Psoas muscle (tissue), 7 donors: ENCODE measurements at regions not wholly inside any gene's neighbourhood (a gene's known extent, or its start where the extent isn't known, plus 50 kb on each side); places are given as distances from the start of the nearest gene placed in this dataset.

Experiments used
- ATAC-seq, 4 donors: fragments of 200-7000 bp; cut with Tn5 transposase; one replicate each; pipeline ENCODE4 v1.9.1; 2020; ENCODE audit warnings: moderate library complexity in 3 of 4, mild to moderate bottlenecking in 2 of 4
- DNase-seq, 2 donors: peaks; one replicate each; pipeline ENCODE4 v3.0.0-alpha.2; 2020
- H3K27ac ChIP-seq: fragments of 200-600 bp; one replicate; pipeline ENCODE4 v1.8.0; 2022
- H3K27me3 ChIP-seq, 3 donors: fragments of 200-600 bp in 1 of 3; one replicate each; pipeline versions ENCODE4 v1.6.1 to v1.8.0; 2013 to 2022; ENCODE audit warnings: low read length in 2 of 3, mild to moderate bottlenecking in 2 of 3, moderate library complexity in 1 of 3; ENCODE audit not compliant: insufficient read depth in 3 of 3
- H3K36me3 ChIP-seq, 2 donors: fragments of 200-600 bp in 1 of 2; one replicate each; pipeline versions ENCODE4 v1.6.1 to v1.8.0; 2013 to 2022; ENCODE audit warnings: low read depth in 1 of 2, mild to moderate bottlenecking in 1 of 2, moderate library complexity in 1 of 2; ENCODE audit not compliant: insufficient read depth in 1 of 2
- H3K4me1 ChIP-seq: fragments of 200-600 bp; one replicate; pipeline ENCODE4 v1.8.0; 2022
- H3K4me3 ChIP-seq: fragments of 200-600 bp; one replicate; pipeline ENCODE4 v1.8.0; 2022; ENCODE audit warnings: mild to moderate bottlenecking
- H3K9me3 ChIP-seq: fragments of 200-600 bp; one replicate; pipeline ENCODE4 v1.8.0; 2022
- CTCF ChIP-seq: fragments of 200-600 bp; IDR thresholded peaks from one replicate; pipeline ENCODE4 v1.8.0; 2022; ENCODE audit warnings: antibody characterized with exemption
- WGBS, 3 donors: extraction: QIAGEN DNeasy Blood & Tissue Kit; methylation state at CpG; one replicate each; pipeline versions ENCODE4 v1.1.6 to v1.1.7; 2013; 5-methylcytosine and 5-hydroxymethylcytosine counted together
- intact Hi-C, 2 donors: fragments of 100-400 bp; cut with DNase I; formaldehyde crosslinking; loops; one replicate each; pipeline versions ENCODE4 v1.11.0 to v1.14.2; 2022
- donor health status: healthy with polysubstance abuse.
- donor health status: DM: no; HTN: no; CAD: no; lungs with moderate emphysema.
- donor health status: Bipolar disorder and iron deficiency.
- donor health status: healthy.
- donor health status: DM: yes; HTN: yes; CAD: no.
- donor health status: DM: no; HTN: no; CAD: no.
- donor health status: DM: yes; HTN: yes; CAD: no.

GRCh38 chr13:69585656-69586055 lies 522.0 kb upstream of the ATXN8OS start:
- TF ChIP-seq CTCF: no peak
- 61 to 81% (median 78%) methylated on average over 1 of the region's 1 CpG for WGBS, 3 donors
- no peaks in the 10 kb centered on the region for H3K9me3 ChIP-seq
- H3K27ac ChIP-seq: no peak overlapping the region
- no peak overlapping the region for H3K4me3 ChIP-seq
- no peaks in the 10 kb centered on the region for H3K4me1 ChIP-seq
- no peaks in the 10 kb centered on the region for H3K36me3 ChIP-seq
- DNase-seq: no peak
- intact Hi-C loops: no loop called here
- H3K27me3 ChIP-seq: no peaks in the 10 kb centered on the region
- no peak for ATAC-seq

- ATAC-seq: no peak
- no peaks in the 10 kb centered on the region for H3K9me3 ChIP-seq
- no peak for TF ChIP-seq CTCF
- no peak overlapping the region for H3K4me3 ChIP-seq
- no peaks in the 10 kb centered on the region for H3K27me3 ChIP-seq
- no peak overlapping the region for H3K27ac ChIP-seq
- no peaks in the 10 kb centered on the region for H3K36me3 ChIP-seq
- 63 to 68% (median 64%) methylated on average over 3 of the region's 3 CpGs for WGBS, 3 donors
- intact Hi-C loops: no loop called here
- DNase-seq: no peak
- no peaks in the 10 kb centered on the region for H3K4me1 ChIP-seq
Observed at GRCh38 chr13:69580255-69580654, 527.4 kb upstream of the ATXN8OS start.

GRCh38 chr13:69579351-69579750 lies 528.3 kb upstream of the ATXN8OS start:
- intact Hi-C loops: no loop called here
- no peak for TF ChIP-seq CTCF
- Histone ChIP-seq H3K4me3 (no peak overlapping the region), H3K27me3 (no peaks in the 10 kb centered on the region), H3K36me3 (no peaks in the 10 kb centered on the region), H3K27ac (no peak overlapping the region), H3K9me3 (no peaks in the 10 kb centered on the region), H3K4me1 (no peaks in the 10 kb centered on the region)
- ATAC-seq (no peak), DNase-seq (no peak)

GRCh38 chr13:69571606-69572323 lies 535.9 kb upstream of the ATXN8OS start:
- H3K4me3 ChIP-seq: no peak overlapping the region
- H3K27me3 ChIP-seq: no peaks in the 10 kb centered on the region
- H3K4me1 ChIP-seq: no peaks in the 10 kb centered on the region
- ATAC-seq (no peak), DNase-seq (no peak)
- WGBS, 3 donors: 74 to 92% (median 83%) methylated on average over 1 of the region's 1 CpG
- no peaks in the 10 kb centered on the region for H3K36me3 ChIP-seq
- intact Hi-C loops: no loop called here
- H3K9me3 ChIP-seq: peaks cover 4% of the 10 kb centered on the region
- no peak overlapping the region for H3K27ac ChIP-seq
- TF ChIP-seq CTCF: no peak

- H3K4me1 ChIP-seq: no peaks in the 10 kb centered on the region
- WGBS, 3 donors: 87 to 89% (median 88%) methylated on average over 2 of the region's 2 CpGs
- H3K36me3 ChIP-seq: no peaks in the 10 kb centered on the region
- no peaks in the 10 kb centered on the region for H3K9me3 ChIP-seq
- no peak overlapping the region for H3K27ac ChIP-seq
- H3K27me3 ChIP-seq: no peaks in the 10 kb centered on the region
- no peak for TF ChIP-seq CTCF
- DNase-seq (no peak), ATAC-seq (no peak)
- intact Hi-C loops: no loop called here
- H3K4me3 ChIP-seq: no peak overlapping the region
Observed at GRCh38 chr13:69567514-69567913, 540.1 kb upstream of the ATXN8OS start.
